ENCODE measurements at regions not wholly inside any gene's neighbourhood (a gene's known extent, or its start where the extent isn't known, plus 50 kb on each side); places are given as distances from the start of the nearest gene placed in this dataset.
"Not testable (repeated sequence)": the region's sequence is repeated elsewhere in the genome, so short reads cannot be mapped to it uniquely, and the experiment has no call there.

- TF ChIP-seq ZNF281 (CRISPR knock-in tag; IDR thresholded peaks at IDR 0.05) (no peak), TEAD1 (CRISPR knock-in tag; IDR thresholded peaks at IDR 0.05) (no peak)
Observed at GRCh38 chr15:79505956-79506355, 73.8 kb downstream of the MINAR1 start (continued).

GRCh38 chr15:79512844-79513243 is 80.7 kb downstream of the MINAR1 start:
- H3K4me3 Mint-ChIP-seq; ATAC-seq; CTCF ChIA-PET; POLR2A ChIA-PET; H3K27me3 Mint-ChIP-seq (ENCODE audit: low read depth); H3K4me1 Mint-ChIP-seq; H3K36me3 Mint-ChIP-seq; H3K9me3 Mint-ChIP-seq; DNase-seq (ENCODE audit: low spot score); H3K27ac Mint-ChIP-seq: not testable (repeated sequence)

GRCh38 chr15:79513417-79513816 is 81.3 kb downstream of the MINAR1 start:
- no peak overlapping the region for H3K27ac Mint-ChIP-seq
- peaks cover 6% of the 10 kb centered on the region for H3K9me3 Mint-ChIP-seq
- H3K4me1 Mint-ChIP-seq: peaks cover 7% of the 10 kb centered on the region
- POLR2A ChIA-PET: no interaction called here
- no peaks in the 10 kb centered on the region for H3K36me3 Mint-ChIP-seq
- TF ChIP-seq ARID4B (CRISPR knock-in tag; IDR thresholded peaks at IDR 0.05; ENCODE audit: borderline replicate concordance): no peak
- TF ChIP-seq RORB (CRISPR knock-in tag; IDR thresholded peaks at IDR 0.05): no peak
- ATAC-seq (no peak), DNase-seq (ENCODE audit: low spot score) (no peak)
- no peaks in the 10 kb centered on the region for H3K27me3 Mint-ChIP-seq (ENCODE audit: low read depth)
- no peak overlapping the region for H3K4me3 Mint-ChIP-seq
- CTCF ChIA-PET: interaction anchor here (1.0 kb wide), 1 partner anchor 11 kb away, joined by 4 read pairs; no protein-coding TSS in a partner anchor

GRCh38 chr15:79513940-79514339 is 81.8 kb downstream of the MINAR1 start:
- Mint-ChIP-seq H3K27me3 (ENCODE audit: low read depth) (no peaks in the 10 kb centered on the region), H3K9me3 (peaks cover 6% of the 10 kb centered on the region), H3K36me3 (no peaks in the 10 kb centered on the region), H3K27ac (no peak overlapping the region), H3K4me1 (peaks cover 7% of the 10 kb centered on the region), H3K4me3 (no peak overlapping the region)
- DNase-seq (ENCODE audit: low spot score): no peak
- CTCF ChIA-PET: interaction anchor here (0.9 to 1.0 kb wide), 2 partner anchors 12 to 174 kb away, joined by 3 to 4 read pairs; no protein-coding TSS in a partner anchor
- POLR2A ChIA-PET: no interaction called here
- ATAC-seq: no peak
- no peak for TF ChIP-seq GTF2I (CRISPR knock-in tag; conservative IDR thresholded peaks at IDR 0.05)
- TF ChIP-seq AR (CRISPR knock-in tag; IDR thresholded peaks at IDR 0.05): no peak
- no peak for TF ChIP-seq KAT7 (CRISPR knock-in tag; IDR thresholded peaks at IDR 0.05; ENCODE audit: borderline replicate concordance)
- TF ChIP-seq NR1H2 (CRISPR knock-in tag; IDR thresholded peaks at IDR 0.05): no peak
- no peak for TF ChIP-seq ZBTB21 (CRISPR knock-in tag; IDR thresholded peaks at IDR 0.05; ENCODE audit: borderline replicate concordance)
- no peak for TF ChIP-seq ESRRA (CRISPR knock-in tag; IDR thresholded peaks at IDR 0.05; ENCODE audit: borderline replicate concordance)
- no peak for TF ChIP-seq NFATC4 (CRISPR knock-in tag; IDR thresholded peaks at IDR 0.05)
- TF ChIP-seq TEAD4 (CRISPR knock-in tag; IDR thresholded peaks at IDR 0.05): no peak
- no peak for TF ChIP-seq PREB (CRISPR knock-in tag; IDR thresholded peaks at IDR 0.05; ENCODE audit: borderline replicate concordance)
- TF ChIP-seq ZNF138 (CRISPR knock-in tag; conservative IDR thresholded peaks at IDR 0.05): no peak
- peak; percentile 34; the same call in 1 of the 2 replicates for TF ChIP-seq USF1 (CRISPR knock-in tag; IDR thresholded peaks at IDR 0.05)
- 0 out of 2 replicates have a peak, but pooled peaks have one; percentile 30 for TF ChIP-seq NFYB (CRISPR knock-in tag; conservative IDR thresholded peaks at IDR 0.05; ENCODE audit: low read depth)
- TF ChIP-seq FOXP1 (CRISPR knock-in tag; IDR thresholded peaks at IDR 0.05; ENCODE audit: borderline replicate concordance): no peak
- peak; percentile 56 for TF ChIP-seq USF2 (CRISPR knock-in tag; IDR thresholded peaks at IDR 0.05)

Measured in WTC11 (cell line).